Heart right ventricle (tissue), 16 donors: ENCODE measurements at regions not wholly inside any gene's neighbourhood (a gene's known extent, or its start where the extent isn't known, plus 50 kb on each side); places are given as distances from the start of the nearest gene placed in this dataset.

Source experiments
- ATAC-seq, 8 donors: fragments of 200-7000 bp; cut with Tn5 transposase; one replicate each; pipeline ENCODE4 v1.9.1; 2020; ENCODE audit warnings: mild to moderate bottlenecking in 8 of 8, moderate library complexity in 8 of 8, moderate number of reproducible peaks in 1 of 8
- DNase-seq, 2 donors: peaks; one replicate each; pipeline ENCODE4 v3.0.0-alpha.2; 2020
- H3K27ac ChIP-seq, 10 donors: fragments of 200-600 bp; sonication (generic) in 2 of 10; one replicate each; pipeline versions ENCODE4 v1.5.0 to v1.8.0; 2020 to 2022; ENCODE audit warnings: mild to moderate bottlenecking in 3 of 10
- H3K27me3 ChIP-seq, 7 donors: fragments of 200-600 bp; one replicate each; pipeline ENCODE4 v1.8.0; 2021 to 2022; ENCODE audit warnings: mild to moderate bottlenecking in 2 of 7
- H3K36me3 ChIP-seq, 9 donors: fragments of 200-600 bp; sonication (generic) in 1 of 9; one replicate each; pipeline versions ENCODE4 v1.5.0 to v1.8.0; 2020 to 2022; ENCODE audit warnings: mild to moderate bottlenecking in 2 of 9
- H3K4me1 ChIP-seq, 9 donors: fragments of 200-600 bp; sonication (generic) in 1 of 9; one replicate each; pipeline versions ENCODE4 v1.5.0 to v1.8.0; 2020 to 2022; ENCODE audit warnings: mild to moderate bottlenecking in 4 of 9
- H3K4me3 ChIP-seq, 10 donors: fragments of 200-600 bp; sonication (generic) in 2 of 10; one replicate each; pipeline versions ENCODE4 v1.5.0 to v1.8.0; 2020 to 2022; ENCODE audit warnings: mild to moderate bottlenecking in 7 of 10, moderate library complexity in 2 of 10
- H3K9me3 ChIP-seq, 11 donors: fragments of 200-600 bp in 10 of 11; sonication (generic) in 2 of 11; one replicate each; pipeline versions ENCODE4 v1.5.0 to v1.8.0; 2013 to 2022; ENCODE audit warnings: mild to moderate bottlenecking in 2 of 11, control low read depth in 1 of 11, moderate library complexity in 1 of 11
- whole genome bisulfite sequencing, 2 donors: extraction: QIAGEN DNeasy Blood & Tissue Kit; methylation state at CpG; one replicate each; pipeline ENCODE4 v1.1.7; 2013; ENCODE audit warnings: inconsistent platforms in 1 of 2; 5-methylcytosine and 5-hydroxymethylcytosine counted together
- intact Hi-C, 10 donors: fragments of 100-400 bp; cut with DNase I; formaldehyde crosslinking; loops; one replicate each; pipeline versions ENCODE4 v1.11.1 to v1.14.2; 2022
- TF ChIP-seq, protein P1 (sequence below), 9 donors: fragments of 200-600 bp; sonication (generic) in 2 of 9; IDR thresholded peaks; one replicate each; pipeline versions ENCODE4 v1.5.0 to v1.8.0; 2021 to 2022; ENCODE audit warnings: antibody characterized with exemption in 9 of 9, mild to moderate bottlenecking in 5 of 9, moderate library complexity in 1 of 9
- donor health status: Arrhythmogenic right ventricular cardiomyopathy.
- donor health status: ischemic (EF 13 %, LVEDD 7.1; RV severe dilation, severe dysfunction).
- donor health status: healthy with polysubstance abuse.
- donor health status: DM: no; HTN: yes; CAD: no.
- donor health status: DM: no; HTN: no; CAD: no.
- donor health status: ischemic (EF 25% LVEDD 6.9; RV normal size, moderate dysfunction).
- donor health status: ischemic (EF 25% LVEDD 5.7; RV mildly dilated, moderate dysfunction).
- donor health status: healthy.
- donor health status: DM: yes; HTN: yes; CAD: no.
- donor health status: Ischemic cardiomyopathy.
- donor health status: ischemic (EF 35%, LVEDD 5.7; RV mildly dilated, moderate dysfunction).
- donor health status: nonischemic (EF 11% LVEDD 7.7; RV severe dilation, severe dysfunction).
- donor health status: DM: yes; HTN: yes; CAD: no.
- donor health status: PGD.
- donor health status: ischemic (EF 29% LVEDD 5.4; RV normal size, mild dysfunction).
- donor health status: nonischemic (EF 23%, LVEDD 6.1; RV moderate dilation, normal function).

DNA sequence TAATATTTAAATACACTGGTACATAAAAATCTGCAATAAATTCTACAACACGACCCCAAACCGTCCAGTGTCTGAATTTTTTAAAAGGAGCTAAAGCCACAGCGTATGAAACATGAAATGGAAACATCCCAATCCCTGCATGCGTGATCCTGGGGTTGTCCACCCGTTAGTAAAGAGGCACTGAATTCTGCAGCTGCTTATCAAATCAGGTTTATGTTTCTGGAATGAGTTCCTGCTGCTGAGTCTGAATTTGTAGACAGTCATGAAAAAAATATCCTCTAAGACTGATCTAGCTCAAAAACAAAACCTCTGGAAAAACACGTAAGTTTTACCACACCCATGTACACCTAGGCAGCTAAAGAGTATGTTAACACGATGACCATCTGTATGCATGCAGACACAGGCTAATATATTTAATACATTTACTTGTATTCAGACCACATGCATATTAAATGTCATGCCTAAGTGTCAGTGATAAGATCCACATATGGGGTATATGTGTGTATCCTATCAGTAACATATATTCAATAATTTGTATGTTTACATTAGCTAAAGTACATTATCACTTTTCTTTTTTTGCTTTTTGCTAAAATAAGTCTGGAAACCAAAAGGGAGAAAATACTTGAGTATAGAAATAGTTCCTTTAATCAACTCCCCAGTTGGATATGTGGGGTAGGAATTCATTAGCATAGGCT is 420.5 kb upstream of the PSMD7 start:
- intact Hi-C loops, result loop anchor here (5.0 to 10.0 kb wide), 8 partner anchors 131 to 1749 kb away; no protein-coding TSS in a partner anchor
- ATAC-seq (no peak), DNase-seq (no peak)
- Histone ChIP-seq H3K36me3 (no peaks in the 10 kb centered on the region), H3K27me3 (peaks cover 0 to 9% (median 0%) of the 10 kb centered on the region in 7 donors), H3K4me3 (no peak overlapping the region), H3K9me3 (no peaks in the 10 kb centered on the region), H3K27ac (no peak overlapping the region), H3K4me1 (no peaks in the 10 kb centered on the region)
- 63 to 75% methylated on average over 7 of the region's 7 CpGs for WGBS, 2 donors
- TF ChIP-seq, protein P1, sequence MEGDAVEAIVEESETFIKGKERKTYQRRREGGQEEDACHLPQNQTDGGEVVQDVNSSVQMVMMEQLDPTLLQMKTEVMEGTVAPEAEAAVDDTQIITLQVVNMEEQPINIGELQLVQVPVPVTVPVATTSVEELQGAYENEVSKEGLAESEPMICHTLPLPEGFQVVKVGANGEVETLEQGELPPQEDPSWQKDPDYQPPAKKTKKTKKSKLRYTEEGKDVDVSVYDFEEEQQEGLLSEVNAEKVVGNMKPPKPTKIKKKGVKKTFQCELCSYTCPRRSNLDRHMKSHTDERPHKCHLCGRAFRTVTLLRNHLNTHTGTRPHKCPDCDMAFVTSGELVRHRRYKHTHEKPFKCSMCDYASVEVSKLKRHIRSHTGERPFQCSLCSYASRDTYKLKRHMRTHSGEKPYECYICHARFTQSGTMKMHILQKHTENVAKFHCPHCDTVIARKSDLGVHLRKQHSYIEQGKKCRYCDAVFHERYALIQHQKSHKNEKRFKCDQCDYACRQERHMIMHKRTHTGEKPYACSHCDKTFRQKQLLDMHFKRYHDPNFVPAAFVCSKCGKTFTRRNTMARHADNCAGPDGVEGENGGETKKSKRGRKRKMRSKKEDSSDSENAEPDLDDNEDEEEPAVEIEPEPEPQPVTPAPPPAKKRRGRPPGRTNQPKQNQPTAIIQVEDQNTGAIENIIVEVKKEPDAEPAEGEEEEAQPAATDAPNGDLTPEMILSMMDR (IDR thresholded peaks at IDR 0.05), result no peak

DNA sequence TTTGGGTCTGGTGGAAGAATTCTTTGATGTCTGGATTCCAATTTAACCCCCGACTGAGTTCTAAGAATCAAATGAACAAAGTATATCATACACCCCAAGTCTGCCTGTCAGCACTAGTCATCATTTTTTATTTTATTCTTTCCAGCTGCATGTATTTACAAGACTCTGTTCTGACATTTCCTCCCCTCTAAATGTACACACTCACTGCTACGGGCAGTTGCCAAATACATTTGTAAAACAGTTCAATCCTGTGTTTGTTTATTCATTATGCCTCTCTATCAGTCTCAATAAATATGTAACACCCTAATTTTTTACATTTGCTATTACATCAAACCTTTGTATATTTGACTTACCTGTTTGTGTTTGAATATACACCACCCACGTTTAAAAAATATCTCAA is 422.3 kb upstream of the PSMD7 start:
- WGBS, 2 donors, result 51 to 56% methylated on average over 3 of the region's 3 CpGs
- intact Hi-C loops, result loop anchor here in 9 of 10 donors (10.0 kb wide), 5 partner anchors 130 to 1470 kb away; no protein-coding TSS in a partner anchor
- ATAC-seq, result no peak
- H3K4me1 ChIP-seq, result no peaks in the 10 kb centered on the region
- no peak overlapping the region for H3K4me3 ChIP-seq
- peaks cover 0 to 4% (median 0%) of the 10 kb centered on the region in 7 donors for H3K27me3 ChIP-seq
- no peaks in the 10 kb centered on the region for H3K9me3 ChIP-seq
- H3K27ac ChIP-seq, result no peak overlapping the region
- H3K36me3 ChIP-seq, result no peaks in the 10 kb centered on the region
- TF ChIP-seq, protein P1 (IDR thresholded peaks at IDR 0.05), result no peak
- DNase-seq, result no peak

DNA sequence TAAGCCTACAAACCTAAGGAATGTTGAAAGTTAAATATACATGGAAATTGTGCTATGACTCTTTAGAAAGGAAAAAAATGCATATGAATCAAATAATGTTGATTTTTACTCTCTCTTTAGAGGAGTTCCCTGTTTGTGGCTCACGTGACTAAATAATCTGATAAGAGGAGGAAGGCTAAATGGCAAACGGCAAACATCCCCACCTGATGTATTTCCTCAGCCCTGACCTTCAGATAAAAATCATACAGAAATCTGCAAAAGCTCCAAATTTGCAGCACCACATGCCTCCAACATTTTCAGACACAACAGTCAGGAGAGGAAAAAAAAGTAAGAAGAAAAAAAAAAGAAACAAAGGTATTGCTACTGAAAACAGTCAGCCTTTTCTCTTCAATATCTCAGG is 423.0 kb upstream of the PSMD7 start:
- WGBS, 2 donors, result 18 to 27% methylated on average over 2 of the region's 2 CpGs
- Histone ChIP-seq H3K4me1 (no peaks in the 10 kb centered on the region), H3K9me3 (no peaks in the 10 kb centered on the region), H3K27ac (no peak overlapping the region), H3K27me3 (no peaks in the 10 kb centered on the region), H3K4me3 (no peak overlapping the region), H3K36me3 (no peaks in the 10 kb centered on the region)
- TF ChIP-seq, protein P1 (IDR thresholded peaks at IDR 0.05), result no peak
- DNase-seq (no peak), ATAC-seq (no peak)
- intact Hi-C loops, result loop anchor here in 9 of 10 donors (10.0 kb wide), 5 partner anchors 129 to 1469 kb away; no protein-coding TSS in a partner anchor

DNA sequence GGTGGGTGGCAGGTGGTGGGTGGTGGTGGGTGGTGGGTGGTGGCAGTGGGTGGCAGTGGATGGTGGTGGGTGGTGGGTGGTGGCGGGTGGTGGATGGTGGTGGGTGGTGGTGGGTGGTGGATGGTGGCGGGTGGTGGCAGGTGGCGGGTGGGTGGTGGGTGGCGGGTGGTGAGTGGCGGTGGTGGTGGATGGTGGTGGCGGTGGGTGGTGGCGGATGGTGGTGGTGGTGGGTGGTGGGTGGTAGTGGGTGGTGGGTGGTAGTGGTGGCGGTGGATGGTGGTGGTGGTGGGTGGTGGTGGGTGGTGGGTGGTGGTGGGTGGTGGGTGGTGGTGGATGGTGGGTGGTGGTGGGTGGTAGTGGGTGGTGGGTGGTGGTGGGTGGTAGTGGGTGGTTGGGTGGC is 423.8 kb upstream of the PSMD7 start:
- H3K27ac ChIP-seq, result no peak overlapping the region

More for the DNA sequence above, 423.8 kb upstream of the PSMD7 start:
- TF ChIP-seq, protein P1 (IDR thresholded peaks at IDR 0.05), result no peak
- ATAC-seq (no peak), DNase-seq (no peak)
- Histone ChIP-seq H3K36me3 (no peaks in the 10 kb centered on the region), H3K9me3 (no peaks in the 10 kb centered on the region), H3K4me1 (no peaks in the 10 kb centered on the region), H3K4me3 (no peak overlapping the region), H3K27me3 (no peaks in the 10 kb centered on the region)
- intact Hi-C loops, result loop anchor here in 9 of 10 donors (10.0 kb wide), 5 partner anchors 128 to 1468 kb away; no protein-coding TSS in a partner anchor
- WGBS, 2 donors, result 95% methylated on average over 5 of the region's 8 CpGs; no CpG with 5 or more reads in 1 of the 2 donors
